Endothelial cell (in vitro differentiated cells): ENCODE measurements at regions not wholly inside any gene's neighbourhood (a gene's known extent, or its start where the extent isn't known, plus 50 kb on each side); places are given as distances from the start of the nearest gene placed in this dataset.

Source experiments
- DNase-seq: peaks from one replicate; pipeline ENCODE4 v3.0.0; 2021; ENCODE audit warnings: low spot score
- H3K27ac Mint-ChIP-seq: one replicate; pipeline ENCODE4 v1.8.0; 2021; ENCODE audit warnings: mixed read lengths, inconsistent platforms; ENCODE audit not compliant: unreplicated experiment
- H3K27me3 Mint-ChIP-seq: one replicate; pipeline ENCODE4 v1.8.0; 2021; ENCODE audit warnings: mild to moderate bottlenecking, moderate library complexity, mixed read lengths, inconsistent platforms; ENCODE audit not compliant: unreplicated experiment
- H3K36me3 Mint-ChIP-seq: one replicate; pipeline ENCODE4 v1.8.0; 2021; ENCODE audit warnings: mild to moderate bottlenecking, low read depth, mixed read lengths, inconsistent platforms; ENCODE audit not compliant: unreplicated experiment
- H3K4me1 Mint-ChIP-seq: one replicate; pipeline ENCODE4 v1.8.0; 2021; ENCODE audit warnings: mild to moderate bottlenecking, mixed read lengths, inconsistent platforms; ENCODE audit not compliant: unreplicated experiment
- H3K4me3 Mint-ChIP-seq: one replicate; pipeline ENCODE4 v1.8.0; 2021; ENCODE audit warnings: mild to moderate bottlenecking, mixed read lengths, inconsistent platforms; ENCODE audit not compliant: unreplicated experiment
- H3K9me3 Mint-ChIP-seq: one replicate; pipeline ENCODE4 v1.8.0; 2021; ENCODE audit warnings: mixed read lengths, inconsistent platforms; ENCODE audit not compliant: unreplicated experiment
- TF ChIP-seq, protein P1 (sequence below): fragments of 200-600 bp; sonication (generic); IDR thresholded peaks from one replicate; pipeline ENCODE4 v1.5.0; 2021; ENCODE audit warnings: antibody characterized with exemption; ENCODE audit not compliant: unreplicated experiment

DNA sequence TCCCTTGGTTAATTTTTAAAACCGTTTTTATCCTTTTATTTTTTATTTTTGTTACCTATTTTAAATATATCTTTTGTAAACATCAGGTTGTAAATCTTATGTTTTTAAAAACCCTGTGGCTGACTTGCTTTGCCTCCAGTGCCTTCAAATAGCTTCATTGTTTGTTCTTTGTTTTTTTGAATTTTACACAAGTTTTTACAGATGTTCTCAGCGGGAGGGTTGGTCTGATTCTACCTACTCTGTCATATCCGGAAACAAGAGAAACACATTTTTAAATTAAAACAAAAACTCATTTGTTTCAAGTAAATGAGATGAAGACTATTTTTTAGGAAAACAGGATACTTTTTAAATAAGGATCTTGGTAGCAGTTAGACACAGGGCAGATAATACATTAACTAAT, 129.0 kb upstream of the THRB start:
- TF ChIP-seq, protein P1, sequence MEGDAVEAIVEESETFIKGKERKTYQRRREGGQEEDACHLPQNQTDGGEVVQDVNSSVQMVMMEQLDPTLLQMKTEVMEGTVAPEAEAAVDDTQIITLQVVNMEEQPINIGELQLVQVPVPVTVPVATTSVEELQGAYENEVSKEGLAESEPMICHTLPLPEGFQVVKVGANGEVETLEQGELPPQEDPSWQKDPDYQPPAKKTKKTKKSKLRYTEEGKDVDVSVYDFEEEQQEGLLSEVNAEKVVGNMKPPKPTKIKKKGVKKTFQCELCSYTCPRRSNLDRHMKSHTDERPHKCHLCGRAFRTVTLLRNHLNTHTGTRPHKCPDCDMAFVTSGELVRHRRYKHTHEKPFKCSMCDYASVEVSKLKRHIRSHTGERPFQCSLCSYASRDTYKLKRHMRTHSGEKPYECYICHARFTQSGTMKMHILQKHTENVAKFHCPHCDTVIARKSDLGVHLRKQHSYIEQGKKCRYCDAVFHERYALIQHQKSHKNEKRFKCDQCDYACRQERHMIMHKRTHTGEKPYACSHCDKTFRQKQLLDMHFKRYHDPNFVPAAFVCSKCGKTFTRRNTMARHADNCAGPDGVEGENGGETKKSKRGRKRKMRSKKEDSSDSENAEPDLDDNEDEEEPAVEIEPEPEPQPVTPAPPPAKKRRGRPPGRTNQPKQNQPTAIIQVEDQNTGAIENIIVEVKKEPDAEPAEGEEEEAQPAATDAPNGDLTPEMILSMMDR = no peak
- H3K4me3 Mint-ChIP-seq = no peak overlapping the region
- no peaks in the 10 kb centered on the region for H3K9me3 Mint-ChIP-seq
- no peaks in the 10 kb centered on the region for H3K27me3 Mint-ChIP-seq
- H3K36me3 Mint-ChIP-seq = no peaks in the 10 kb centered on the region
- no peak for DNase-seq
- no peak overlapping the region for H3K27ac Mint-ChIP-seq
- H3K4me1 Mint-ChIP-seq = no peaks in the 10 kb centered on the region

DNA sequence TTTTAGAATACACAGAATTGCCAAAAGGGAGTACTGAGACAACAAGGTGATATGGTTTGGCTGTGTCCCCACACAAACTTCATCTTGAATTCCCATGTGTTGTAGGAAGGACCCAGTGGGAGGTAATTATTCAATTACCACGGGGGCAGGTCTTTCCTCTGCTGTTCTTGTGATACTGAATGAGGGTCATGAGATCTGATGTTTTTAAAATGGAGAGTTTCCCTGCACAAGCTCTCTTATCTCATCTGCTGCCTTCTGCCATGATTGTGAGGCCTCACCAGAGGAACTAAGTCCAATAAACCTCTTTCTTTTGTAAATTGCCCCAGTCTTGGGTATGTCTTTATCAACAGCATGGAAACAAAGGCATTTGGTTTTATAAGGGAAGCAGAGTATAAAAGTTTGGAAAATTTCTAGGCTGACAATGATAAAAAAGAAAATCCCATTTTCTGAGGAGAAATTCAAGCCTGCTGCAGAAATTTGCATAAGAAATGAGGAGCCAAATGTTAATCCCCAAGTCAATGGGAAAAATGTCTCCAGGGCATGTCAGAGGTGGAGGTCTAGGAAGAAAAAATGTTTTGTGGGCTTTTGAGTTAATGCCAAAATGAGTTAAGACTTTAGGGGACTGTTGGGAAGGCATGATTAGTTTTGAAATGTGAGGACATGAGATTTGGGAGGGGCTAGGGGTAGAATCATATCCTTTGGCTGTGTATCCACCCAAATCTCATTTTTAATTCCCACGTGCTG, 130.5 kb upstream of the THRB start:
- Mint-ChIP-seq H3K27ac (no peak overlapping the region), H3K4me1 (no peaks in the 10 kb centered on the region), H3K27me3 (no peaks in the 10 kb centered on the region), H3K36me3 (no peaks in the 10 kb centered on the region), H3K4me3 (no peak overlapping the region), H3K9me3 (no peaks in the 10 kb centered on the region)
- TF ChIP-seq, protein P1 = no peak
- no peak for DNase-seq

DNA sequence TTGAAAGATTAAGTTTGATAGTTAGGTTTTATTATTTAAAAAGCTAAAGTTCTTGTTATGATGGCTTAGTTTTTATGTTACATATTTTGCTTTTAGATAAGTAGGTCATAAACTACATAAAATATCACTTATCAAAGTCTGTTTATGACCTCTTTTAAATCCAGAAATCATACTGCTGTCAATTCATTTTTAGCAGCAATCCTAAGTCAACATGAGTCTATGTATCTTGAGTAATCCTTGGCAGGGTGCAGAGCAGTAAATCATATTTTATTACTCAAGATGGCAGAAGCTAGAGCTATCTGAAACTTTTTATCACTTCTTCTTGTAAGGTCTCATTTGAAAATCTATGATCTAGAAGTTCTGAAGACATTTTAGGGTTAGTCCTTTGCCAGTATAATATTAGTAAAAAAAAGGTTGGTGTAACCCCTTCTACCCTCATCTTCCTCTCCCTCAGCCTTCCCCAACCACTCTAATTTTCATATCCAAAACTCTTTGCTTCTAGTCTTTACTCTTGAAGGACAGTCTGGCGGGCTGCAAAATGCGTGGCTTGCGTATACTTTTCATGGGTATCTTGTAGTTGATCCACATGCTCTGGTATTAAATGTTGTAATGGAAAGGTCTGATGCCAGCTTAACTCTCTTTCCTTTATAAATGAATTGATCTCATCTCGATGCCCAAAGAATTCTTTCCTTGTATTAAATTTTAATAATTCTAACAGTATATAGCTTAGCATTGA, 134.0 kb upstream of the THRB start:
- TF ChIP-seq, protein P1 = no peak
- DNase-seq = no peak
- Mint-ChIP-seq H3K27ac (no peak overlapping the region), H3K36me3 (no peaks in the 10 kb centered on the region), H3K4me1 (no peaks in the 10 kb centered on the region), H3K27me3 (no peaks in the 10 kb centered on the region), H3K9me3 (no peaks in the 10 kb centered on the region), H3K4me3 (no peak overlapping the region)

DNA sequence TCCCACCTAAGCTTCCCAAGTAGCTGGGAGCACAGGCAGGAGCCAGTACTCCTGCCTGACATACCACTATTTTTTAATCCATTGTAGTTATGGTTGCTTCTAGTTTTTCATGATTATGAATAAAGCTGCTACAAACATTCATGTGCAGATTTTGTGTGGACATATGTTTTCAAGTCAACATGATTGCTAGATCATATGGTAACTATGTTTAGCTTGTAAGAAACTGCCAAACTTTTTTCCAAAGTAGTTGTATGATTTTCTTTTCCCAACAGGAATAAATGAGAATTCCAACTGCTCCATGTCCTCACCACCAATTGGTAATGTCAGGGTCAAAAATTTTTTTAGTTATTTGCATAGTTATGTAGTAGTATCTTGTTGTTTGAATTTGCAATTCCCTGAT, 136.8 kb upstream of the THRB start:
- H3K4me3 Mint-ChIP-seq = no peak overlapping the region
- TF ChIP-seq, protein P1 = no peak
- DNase-seq = no peak
- H3K9me3 Mint-ChIP-seq = no peaks in the 10 kb centered on the region
- H3K27me3 Mint-ChIP-seq = peaks cover 2% of the 10 kb centered on the region
- H3K27ac Mint-ChIP-seq = no peak overlapping the region
- H3K36me3 Mint-ChIP-seq = no peaks in the 10 kb centered on the region
- H3K4me1 Mint-ChIP-seq = no peaks in the 10 kb centered on the region

DNA sequence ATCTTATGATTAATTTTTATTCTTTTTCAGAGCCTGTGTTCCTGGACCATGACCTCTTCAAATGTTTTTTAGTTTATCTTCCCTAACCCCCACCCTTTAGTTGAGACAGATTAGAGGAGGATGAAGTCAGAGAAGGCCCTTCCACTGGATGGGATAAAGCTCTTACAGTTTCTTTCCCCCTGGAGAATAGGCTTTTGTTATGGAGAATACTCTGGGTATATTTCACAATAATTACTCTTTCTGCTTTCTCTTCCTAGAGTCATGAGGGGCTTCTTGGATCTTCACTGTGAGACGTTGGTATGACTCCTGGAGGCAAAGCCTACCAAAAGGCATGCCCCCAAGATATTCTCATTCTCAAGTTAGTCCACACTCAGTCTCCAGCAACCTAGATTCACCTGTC, 144.4 kb upstream of the THRB start:
- H3K4me1 Mint-ChIP-seq = peaks cover 9% of the 10 kb centered on the region
- no peak overlapping the region for H3K4me3 Mint-ChIP-seq
- no peak for DNase-seq
- TF ChIP-seq, protein P1 = no peak
- H3K27ac Mint-ChIP-seq = no peak overlapping the region
- no peaks in the 10 kb centered on the region for H3K36me3 Mint-ChIP-seq
- H3K9me3 Mint-ChIP-seq = no peaks in the 10 kb centered on the region
- peaks cover 6% of the 10 kb centered on the region for H3K27me3 Mint-ChIP-seq
